ENCODE measurements at regions not wholly inside any gene's neighbourhood (a gene's known extent, or its start where the extent isn't known, plus 50 kb on each side); places are given as distances from the start of the nearest gene placed in this dataset.

DNA sequence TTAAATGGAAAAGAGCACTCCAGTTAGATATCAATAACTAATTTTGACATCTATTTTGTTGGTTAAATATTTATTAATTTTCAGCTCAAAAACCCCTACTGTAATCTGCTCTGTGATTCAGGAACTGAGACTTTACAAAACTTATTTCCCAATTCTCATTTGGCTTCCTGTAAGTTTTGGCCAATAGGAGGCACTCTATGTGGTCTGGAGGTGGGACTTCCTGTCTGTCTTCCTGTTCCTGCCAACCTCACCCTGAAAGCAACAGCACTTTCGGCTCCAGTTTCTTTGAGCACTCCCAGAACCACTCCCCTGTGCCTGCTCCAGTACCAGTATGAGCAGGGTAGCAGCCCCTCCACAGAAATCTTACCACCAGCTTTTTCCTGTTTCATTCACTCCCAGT, 1027.0 kb downstream of the VRK1 start:
- no peak for TF ChIP-seq POLR2AphosphoS5 (IDR thresholded peaks at IDR 0.05)
- no peak for TF ChIP-seq POLR2A (IDR thresholded peaks at IDR 0.05)
- no peak for TF ChIP-seq EP300 (IDR thresholded peaks at IDR 0.05)
- TF ChIP-seq, protein P1, sequence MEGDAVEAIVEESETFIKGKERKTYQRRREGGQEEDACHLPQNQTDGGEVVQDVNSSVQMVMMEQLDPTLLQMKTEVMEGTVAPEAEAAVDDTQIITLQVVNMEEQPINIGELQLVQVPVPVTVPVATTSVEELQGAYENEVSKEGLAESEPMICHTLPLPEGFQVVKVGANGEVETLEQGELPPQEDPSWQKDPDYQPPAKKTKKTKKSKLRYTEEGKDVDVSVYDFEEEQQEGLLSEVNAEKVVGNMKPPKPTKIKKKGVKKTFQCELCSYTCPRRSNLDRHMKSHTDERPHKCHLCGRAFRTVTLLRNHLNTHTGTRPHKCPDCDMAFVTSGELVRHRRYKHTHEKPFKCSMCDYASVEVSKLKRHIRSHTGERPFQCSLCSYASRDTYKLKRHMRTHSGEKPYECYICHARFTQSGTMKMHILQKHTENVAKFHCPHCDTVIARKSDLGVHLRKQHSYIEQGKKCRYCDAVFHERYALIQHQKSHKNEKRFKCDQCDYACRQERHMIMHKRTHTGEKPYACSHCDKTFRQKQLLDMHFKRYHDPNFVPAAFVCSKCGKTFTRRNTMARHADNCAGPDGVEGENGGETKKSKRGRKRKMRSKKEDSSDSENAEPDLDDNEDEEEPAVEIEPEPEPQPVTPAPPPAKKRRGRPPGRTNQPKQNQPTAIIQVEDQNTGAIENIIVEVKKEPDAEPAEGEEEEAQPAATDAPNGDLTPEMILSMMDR (IDR thresholded peaks at IDR 0.05), result no peak
- peaks cover 8% of the 10 kb centered on the region for H3K27me3 ChIP-seq
- no peaks in the 10 kb centered on the region for H3K9me3 ChIP-seq
- H3K27ac ChIP-seq, result no peak overlapping the region
- H3K36me3 ChIP-seq, result no peaks in the 10 kb centered on the region
- ATAC-seq, result no peak
- H3K4me3 ChIP-seq, result no peak overlapping the region
- no peaks in the 10 kb centered on the region for H3K4me1 ChIP-seq
- WGBS, 2 donors (ENCODE audit: low coverage in 1 of 2), result 38% methylated on average over 1 of the region's 1 CpG; no CpG with 5 or more reads in 1 of the 2 donors

DNA sequence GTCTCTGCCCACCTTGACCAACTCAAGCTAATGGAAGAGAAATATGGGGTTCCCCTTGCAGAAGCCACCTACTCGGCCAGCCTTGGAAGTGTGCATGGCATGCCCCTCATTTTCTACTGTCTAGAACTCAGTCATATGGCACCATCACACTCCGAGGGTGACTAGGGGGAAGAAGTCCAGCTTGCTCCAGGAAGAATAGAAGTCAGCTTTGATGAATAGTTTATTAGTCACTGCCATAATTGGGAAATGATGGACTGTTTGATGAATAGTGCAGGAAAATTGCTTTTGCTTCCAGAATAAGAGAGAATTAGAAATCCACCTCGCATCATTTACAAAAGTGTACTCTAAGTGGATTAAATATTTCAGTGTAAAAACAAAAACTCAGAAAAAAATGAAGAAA, 1030.6 kb downstream of the VRK1 start:
- Histone ChIP-seq H3K9me3 (no peaks in the 10 kb centered on the region), H3K36me3 (no peaks in the 10 kb centered on the region), H3K27me3 (peaks cover 13% of the 10 kb centered on the region), H3K27ac (no peak overlapping the region), H3K4me3 (no peak overlapping the region), H3K4me1 (no peaks in the 10 kb centered on the region)
- no peak for ATAC-seq
- WGBS, 2 donors (ENCODE audit: low coverage in 1 of 2), result 58 to 85% methylated on average over 3 of the region's 3 CpGs
- TF ChIP-seq EP300 (IDR thresholded peaks at IDR 0.05) (no peak), POLR2A (IDR thresholded peaks at IDR 0.05) (no peak), POLR2AphosphoS5 (IDR thresholded peaks at IDR 0.05) (no peak)
- TF ChIP-seq, protein P1 (IDR thresholded peaks at IDR 0.05), result no peak

DNA sequence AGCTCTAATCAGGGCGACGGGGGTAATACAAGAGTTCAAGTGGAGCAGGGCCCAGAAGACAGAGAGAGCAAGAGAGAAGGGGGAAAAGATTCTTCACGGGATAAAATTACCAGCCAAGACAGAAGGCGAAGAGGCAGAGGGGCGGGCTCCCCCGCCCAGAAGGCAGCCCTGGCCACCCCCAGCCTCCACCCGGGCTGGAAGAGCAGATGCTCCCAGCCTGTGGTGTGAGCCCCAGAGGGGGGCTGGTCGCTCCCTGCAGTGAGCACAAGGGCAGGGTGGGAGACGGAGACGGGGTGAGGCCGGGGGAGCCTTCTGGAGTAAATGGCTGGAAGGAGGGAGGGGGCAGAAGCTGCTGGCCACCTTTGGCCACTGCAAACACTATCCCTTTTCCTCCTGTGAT, 1035.6 kb downstream of the VRK1 start:
- Histone ChIP-seq H3K27ac (no peak overlapping the region), H3K4me1 (no peaks in the 10 kb centered on the region), H3K4me3 (no peak overlapping the region), H3K36me3 (no peaks in the 10 kb centered on the region), H3K27me3 (peaks cover 20% of the 10 kb centered on the region), H3K9me3 (no peaks in the 10 kb centered on the region)
- 49 to 50% methylated on average over 4 to 11 of the region's 11 CpGs for WGBS, 2 donors (ENCODE audit: low coverage in 1 of 2)
- ATAC-seq, result no peak
- no peak for TF ChIP-seq POLR2AphosphoS5 (IDR thresholded peaks at IDR 0.05)
- TF ChIP-seq POLR2A (IDR thresholded peaks at IDR 0.05), result no peak
- no peak for TF ChIP-seq EP300 (IDR thresholded peaks at IDR 0.05)
- TF ChIP-seq, protein P1 (IDR thresholded peaks at IDR 0.05), result no peak

DNA sequence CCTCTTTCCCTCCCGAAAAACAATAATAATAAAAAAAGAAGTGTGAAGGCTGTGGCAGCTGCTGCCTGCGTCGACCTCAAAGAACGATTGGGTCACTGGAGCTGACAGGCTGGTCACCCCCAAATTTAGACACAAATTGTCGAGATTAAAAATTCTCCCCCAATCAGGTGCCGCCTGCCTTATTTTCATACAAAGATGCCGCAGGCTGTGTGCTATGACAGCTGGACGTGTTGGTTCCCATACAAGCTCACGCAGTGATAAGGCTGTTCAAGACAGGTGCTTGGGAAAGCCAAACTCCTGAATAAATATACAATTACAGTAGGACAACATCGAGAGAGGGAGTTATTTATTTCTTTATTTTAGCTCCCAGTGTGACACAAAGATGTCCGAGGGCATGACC, 1041.8 kb downstream of the VRK1 start:
- Histone ChIP-seq H3K4me1 (no peaks in the 10 kb centered on the region), H3K27ac (no peak overlapping the region), H3K36me3 (no peaks in the 10 kb centered on the region), H3K27me3 (peaks cover 39% of the 10 kb centered on the region), H3K9me3 (no peaks in the 10 kb centered on the region), H3K4me3 (no peak overlapping the region)
- whole genome bisulfite sequencing, 2 donors (ENCODE audit: low coverage in 1 of 2), result 63 to 75% methylated on average over 6 to 11 of the region's 11 CpGs
- no peak for TF ChIP-seq POLR2AphosphoS5 (IDR thresholded peaks at IDR 0.05)
- ATAC-seq, result no peak

DNA sequence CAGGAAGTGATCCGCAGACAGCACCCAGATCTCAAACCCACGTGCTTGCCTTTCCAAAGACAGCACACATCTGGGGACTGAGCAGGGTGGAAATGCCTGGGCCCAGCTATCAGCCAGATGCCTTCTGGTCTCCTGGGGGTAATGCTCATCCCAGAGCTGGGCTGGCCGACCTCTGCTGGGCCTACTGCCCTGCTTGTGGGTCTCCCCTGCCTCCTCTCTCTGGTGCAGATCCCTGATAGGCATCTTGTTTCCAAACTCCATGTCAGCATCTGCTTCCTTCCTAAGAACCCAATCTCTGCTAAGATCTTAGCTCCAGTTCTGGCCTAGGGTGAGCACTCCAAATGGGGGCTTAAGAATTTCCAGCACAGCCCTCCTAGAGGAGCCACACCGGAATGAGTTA, 1043.0 kb downstream of the VRK1 start:
- no peaks in the 10 kb centered on the region for H3K9me3 ChIP-seq
- no peak overlapping the region for H3K27ac ChIP-seq
- no peak overlapping the region for H3K4me3 ChIP-seq
- H3K27me3 ChIP-seq, result peaks cover 39% of the 10 kb centered on the region
- H3K4me1 ChIP-seq, result no peaks in the 10 kb centered on the region
- H3K36me3 ChIP-seq, result no peaks in the 10 kb centered on the region
- ATAC-seq, result no peak
- no peak for TF ChIP-seq EP300 (IDR thresholded peaks at IDR 0.05)
- TF ChIP-seq, protein P1 (IDR thresholded peaks at IDR 0.05), result no peak
- no peak for TF ChIP-seq POLR2AphosphoS5 (IDR thresholded peaks at IDR 0.05)
- no peak for TF ChIP-seq POLR2A (IDR thresholded peaks at IDR 0.05)
- WGBS, 2 donors (ENCODE audit: low coverage in 1 of 2), result 81 to 100% methylated on average over 1 to 3 of the region's 4 CpGs
